Gastrocnemius medialis (tissue), 4 donors: ENCODE measurements at regions not wholly inside any gene's neighbourhood (a gene's known extent, or its start where the extent isn't known, plus 50 kb on each side); places are given as distances from the start of the nearest gene placed in this dataset.
"Not testable (repeated sequence)": the region's sequence is repeated elsewhere in the genome, so short reads cannot be mapped to it uniquely, and the experiment has no call there.

Source experiments
- POLR2A ChIP-seq, 2 donors: fragments of 450-650 bp; IDR thresholded peaks; one replicate each; pipeline ENCODE4 v1.6.1; 2017; ENCODE audit warnings: antibody characterized with exemption in 2 of 2, mild to moderate bottlenecking in 2 of 2, moderate library complexity in 2 of 2
- TF ChIP-seq, protein P1 (sequence below), 5 experiments: fragments of 450-650 bp in 3 of 5; fragments of 200-600 bp in 2 of 5; sonication (generic) in 2 of 5; IDR thresholded peaks in 4 of 5; conservative IDR thresholded peaks in 1 of 5; 1 replicate in 4 of 5; 2 replicates in 1 of 5; pipeline ENCODE4 v1.5.1; 2016 to 2019; ENCODE audit warnings: antibody characterized with exemption in 5 of 5, mild to moderate bottlenecking in 3 of 5, moderate library complexity in 3 of 5

DNA sequence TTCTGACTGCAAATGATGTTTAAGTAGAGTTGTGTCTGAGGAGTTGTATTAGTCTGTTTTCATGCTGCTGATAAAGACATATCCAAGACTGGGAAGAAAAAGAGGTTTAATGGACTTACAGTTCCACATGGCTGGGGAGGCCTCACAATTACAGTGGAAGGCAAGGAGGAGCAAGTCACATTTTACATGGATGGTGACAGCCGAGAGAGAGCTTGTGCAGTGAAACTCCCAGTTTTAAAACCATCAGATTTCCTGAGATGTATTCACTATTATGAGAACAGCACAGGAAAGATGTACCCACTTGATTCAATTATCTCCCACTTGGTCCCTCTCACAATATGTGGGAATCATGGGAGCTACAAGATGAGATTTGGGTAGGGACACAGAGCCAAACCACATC lies 370.1 kb downstream of the DSC3 start:
- TF ChIP-seq, protein P1, sequence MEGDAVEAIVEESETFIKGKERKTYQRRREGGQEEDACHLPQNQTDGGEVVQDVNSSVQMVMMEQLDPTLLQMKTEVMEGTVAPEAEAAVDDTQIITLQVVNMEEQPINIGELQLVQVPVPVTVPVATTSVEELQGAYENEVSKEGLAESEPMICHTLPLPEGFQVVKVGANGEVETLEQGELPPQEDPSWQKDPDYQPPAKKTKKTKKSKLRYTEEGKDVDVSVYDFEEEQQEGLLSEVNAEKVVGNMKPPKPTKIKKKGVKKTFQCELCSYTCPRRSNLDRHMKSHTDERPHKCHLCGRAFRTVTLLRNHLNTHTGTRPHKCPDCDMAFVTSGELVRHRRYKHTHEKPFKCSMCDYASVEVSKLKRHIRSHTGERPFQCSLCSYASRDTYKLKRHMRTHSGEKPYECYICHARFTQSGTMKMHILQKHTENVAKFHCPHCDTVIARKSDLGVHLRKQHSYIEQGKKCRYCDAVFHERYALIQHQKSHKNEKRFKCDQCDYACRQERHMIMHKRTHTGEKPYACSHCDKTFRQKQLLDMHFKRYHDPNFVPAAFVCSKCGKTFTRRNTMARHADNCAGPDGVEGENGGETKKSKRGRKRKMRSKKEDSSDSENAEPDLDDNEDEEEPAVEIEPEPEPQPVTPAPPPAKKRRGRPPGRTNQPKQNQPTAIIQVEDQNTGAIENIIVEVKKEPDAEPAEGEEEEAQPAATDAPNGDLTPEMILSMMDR (IDR thresholded peaks at IDR 0.05 in 4 of 5, conservative IDR thresholded peaks at IDR 0.05 in 1 of 5) = not testable (repeated sequence)
- not testable (repeated sequence) for TF ChIP-seq POLR2A (IDR thresholded peaks at IDR 0.05)
